Amniotic stem cell (primary cell): ENCODE measurements at regions not wholly inside any gene's neighbourhood (a gene's known extent, or its start where the extent isn't known, plus 50 kb on each side); places are given as distances from the start of the nearest gene placed in this dataset.
A peak's percentile ranks its signal among the peaks of the same experiment; 100 is the strongest.
"Not testable (repeated sequence)": the region's sequence is repeated elsewhere in the genome, so short reads cannot be mapped to it uniquely, and the experiment has no call there.

Experiments used
- DNase-seq: peaks from one replicate; lab custom pipeline; 2025; lab: John Stamatoyannopoulos, UW

GRCh38 chr4:66555301-66555700 is 885.0 kb upstream of the EPHA5 start:
- peak; percentile 57 for DNase-seq

GRCh38 chr4:66554826-66555225 is 884.5 kb upstream of the EPHA5 start:
- DNase-seq = no peak

- DNase-seq = not testable (repeated sequence)
These were observed 875.0 kb upstream of the EPHA5 start for GRCh38 chr4:66545301-66545700.

GRCh38 chr4:66544281-66544680 is 874.0 kb upstream of the EPHA5 start:
- DNase-seq = no peak

- no peak for DNase-seq
These were observed 869.5 kb upstream of the EPHA5 start for GRCh38 chr4:66539745-66540144.

- no peak for DNase-seq
These were observed 854.5 kb upstream of the EPHA5 start for GRCh38 chr4:66524781-66525180.

GRCh38 chr4:66522244-66522643 is 852.0 kb upstream of the EPHA5 start:
- no peak for DNase-seq

- no peak for DNase-seq
These were observed 846.7 kb upstream of the EPHA5 start for GRCh38 chr4:66516940-66517339.

GRCh38 chr4:66506985-66507384 is 836.7 kb upstream of the EPHA5 start:
- no peak for DNase-seq

GRCh38 chr4:66501997-66502396 is 831.7 kb upstream of the EPHA5 start:
- DNase-seq = no peak

GRCh38 chr4:66490729-66491128 is 820.4 kb upstream of the EPHA5 start:
- DNase-seq = no peak

GRCh38 chr4:66489783-66490452 is 819.6 kb upstream of the EPHA5 start:
- peak; percentile 19 for DNase-seq

- no peak for DNase-seq
These were observed 819.1 kb upstream of the EPHA5 start for GRCh38 chr4:66489370-66489769.

GRCh38 chr4:66486068-66486467 is 815.8 kb upstream of the EPHA5 start:
- DNase-seq = no peak

GRCh38 chr4:66482186-66482585 is 811.9 kb upstream of the EPHA5 start:
- no peak for DNase-seq

GRCh38 chr4:66475596-66475995 is 805.3 kb upstream of the EPHA5 start:
- no peak for DNase-seq

- DNase-seq = peak; percentile 14
These were observed 794.8 kb upstream of the EPHA5 start for GRCh38 chr4:66465111-66465510.

- DNase-seq = not testable (repeated sequence)
These were observed 792.6 kb upstream of the EPHA5 start for GRCh38 chr4:66462890-66463289.

GRCh38 chr4:66451741-66452140 is 781.5 kb upstream of the EPHA5 start:
- no peak for DNase-seq

GRCh38 chr4:66443008-66443407 is 772.7 kb upstream of the EPHA5 start:
- DNase-seq = no peak

- DNase-seq = no peak
These were observed 769.2 kb upstream of the EPHA5 start for GRCh38 chr4:66439508-66439907.

- DNase-seq = no peak
These were observed 763.4 kb upstream of the EPHA5 start for GRCh38 chr4:66433706-66434105.

- no peak for DNase-seq
These were observed 760.6 kb upstream of the EPHA5 start for GRCh38 chr4:66430856-66431255.

GRCh38 chr4:66429276-66429675 is 759.0 kb upstream of the EPHA5 start:
- no peak for DNase-seq
